ENCODE measurements at regions not wholly inside any gene's neighbourhood (a gene's known extent, or its start where the extent isn't known, plus 50 kb on each side); places are given as distances from the start of the nearest gene placed in this dataset.
"Not testable (repeated sequence)": the region's sequence is repeated elsewhere in the genome, so short reads cannot be mapped to it uniquely, and the experiment has no call there.

DNA sequence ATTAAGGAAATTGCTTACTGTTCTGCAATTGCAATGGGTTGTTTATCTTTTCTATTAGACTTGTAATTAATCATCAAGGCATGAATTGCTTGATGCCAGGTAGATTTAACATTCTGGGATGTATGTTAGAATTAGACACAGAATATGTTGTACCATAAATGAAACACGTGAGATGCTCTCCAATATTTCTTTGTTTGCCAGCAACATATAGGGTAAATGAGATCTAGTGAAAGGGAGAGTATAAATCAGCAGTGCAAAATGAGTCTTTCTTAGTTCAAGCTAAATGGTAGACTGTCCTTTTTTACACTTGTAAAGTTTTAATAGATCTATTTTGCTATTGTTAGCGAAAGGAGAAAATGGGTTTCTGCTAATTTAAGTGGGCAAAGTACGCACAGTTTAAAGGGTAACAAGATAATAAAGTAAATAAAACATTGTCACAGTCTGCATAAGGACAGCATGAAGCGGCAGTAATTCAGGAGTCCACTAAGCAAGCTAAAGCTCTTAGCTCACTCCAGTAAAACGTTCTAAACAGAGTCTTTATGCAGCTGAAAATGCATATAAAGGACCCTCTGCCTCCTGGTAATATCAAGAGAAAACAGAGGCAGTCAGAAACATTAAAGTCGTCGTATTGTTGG lies 1137.1 kb downstream of the OLFM4 start:
- no peak for DNase-seq

DNA sequence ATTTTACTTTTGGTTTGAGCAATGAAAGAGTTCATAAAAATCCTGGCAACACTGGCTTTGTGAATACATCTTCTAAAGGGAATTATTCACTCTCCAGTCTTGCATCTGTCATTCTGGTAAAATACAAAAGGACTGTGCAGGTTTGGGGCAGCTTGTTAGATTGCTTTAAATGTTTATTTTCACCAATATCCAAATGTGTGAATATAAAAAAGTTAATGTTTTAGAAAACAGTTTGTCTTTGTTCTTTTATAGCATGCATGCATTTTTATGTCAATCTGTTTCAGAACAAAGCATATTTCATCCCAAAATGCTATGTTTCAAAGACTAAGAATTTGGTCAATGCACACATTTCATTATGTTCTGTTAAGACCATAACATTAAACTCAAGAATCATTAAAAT lies 1145.4 kb downstream of the OLFM4 start:
- no peak for DNase-seq

DNA sequence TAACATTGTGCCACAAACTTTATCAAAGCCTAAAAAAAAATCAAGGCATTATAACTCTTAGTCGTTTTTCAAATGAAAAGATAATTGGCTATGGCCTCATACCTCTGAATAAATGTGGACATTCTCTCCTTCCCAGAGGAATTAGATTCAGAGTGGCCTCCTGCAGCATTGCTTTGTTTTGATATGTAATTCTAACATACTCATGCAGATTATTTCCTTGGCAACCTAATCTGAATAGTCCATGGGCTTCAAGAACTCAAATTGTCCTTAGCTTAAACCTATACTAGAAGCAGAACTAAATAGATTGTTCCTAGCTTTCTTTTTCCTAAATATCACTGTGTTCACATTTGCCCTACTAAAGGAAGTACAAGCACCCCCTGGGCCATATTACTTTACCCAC lies 1146.9 kb downstream of the OLFM4 start:
- no peak for DNase-seq

DNA sequence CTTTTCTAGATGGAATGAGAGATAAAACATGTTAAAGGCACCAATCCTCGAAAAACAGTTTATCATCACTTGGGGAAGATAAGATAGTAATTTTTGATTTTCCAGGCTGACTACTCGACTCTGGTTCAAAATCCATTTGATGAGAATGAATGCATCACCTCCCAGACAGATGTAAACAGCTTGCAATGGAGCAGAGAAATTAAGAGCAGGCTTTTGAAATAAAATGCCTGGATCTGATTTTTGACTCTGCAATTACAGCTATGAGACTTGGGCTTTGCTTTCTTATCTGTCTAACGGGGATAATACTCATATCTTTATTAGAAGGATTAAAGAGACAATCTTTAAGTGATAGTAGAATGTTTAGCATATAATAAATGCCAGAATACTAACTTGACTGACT lies 1148.9 kb downstream of the OLFM4 start:
- no peak for DNase-seq

DNA sequence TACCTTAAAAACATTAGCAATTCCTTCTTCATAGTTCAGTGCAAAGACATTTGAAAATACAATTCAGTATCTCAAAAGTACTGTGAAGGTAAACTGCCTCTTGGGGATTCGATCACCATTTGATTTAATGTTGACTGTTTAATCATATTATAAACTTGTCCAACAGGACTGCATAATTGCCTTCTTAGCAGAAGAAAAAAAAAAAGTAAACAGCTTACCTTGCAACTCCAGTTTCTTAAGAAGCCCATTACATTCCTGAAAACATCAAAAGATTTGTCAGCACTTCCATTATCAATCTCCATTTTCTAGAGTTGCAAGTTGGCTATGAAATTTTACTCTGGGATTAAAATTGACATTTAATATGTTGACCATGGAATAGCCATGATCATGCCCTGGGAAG lies 1154.6 kb downstream of the OLFM4 start:
- no peak for DNase-seq

DNA sequence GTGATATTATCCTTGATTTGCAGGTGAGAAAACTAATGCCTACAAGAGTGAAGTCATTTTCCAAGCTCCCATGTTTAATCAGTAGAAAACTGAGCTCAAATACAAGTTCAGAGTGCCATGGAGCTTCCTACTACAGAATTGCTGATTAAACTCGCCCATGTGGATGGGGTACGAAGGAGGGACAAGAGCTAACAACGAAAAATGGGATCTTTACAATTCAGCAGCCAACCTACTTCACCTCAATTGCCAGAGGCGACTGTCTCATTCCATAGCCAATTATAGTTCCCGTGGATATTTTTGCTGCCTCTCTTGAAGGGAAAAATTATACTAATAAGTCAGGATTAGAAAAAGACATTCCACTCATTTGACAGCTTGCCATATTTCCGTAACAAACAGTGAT lies 1155.1 kb downstream of the OLFM4 start:
- no peak for DNase-seq

DNA sequence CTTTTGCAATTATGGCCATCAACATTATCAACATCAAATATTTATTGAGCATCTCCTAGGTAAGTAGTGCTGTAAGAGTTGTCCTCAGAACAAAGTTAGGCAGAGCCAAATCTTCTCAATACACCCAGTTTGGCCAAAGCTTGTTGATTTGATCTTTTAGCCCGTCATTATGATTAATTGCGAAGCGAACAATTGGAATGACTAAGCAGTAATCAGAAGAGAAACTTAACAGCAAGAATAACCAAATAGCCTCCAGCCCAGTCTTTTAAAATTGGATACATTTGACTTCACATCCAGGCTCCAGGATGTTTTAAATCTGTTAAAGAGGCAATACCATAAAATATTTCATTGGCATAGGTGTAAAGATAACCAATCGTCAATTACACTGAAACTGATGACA lies 1156.0 kb downstream of the OLFM4 start:
- DNase-seq: no peak

DNA sequence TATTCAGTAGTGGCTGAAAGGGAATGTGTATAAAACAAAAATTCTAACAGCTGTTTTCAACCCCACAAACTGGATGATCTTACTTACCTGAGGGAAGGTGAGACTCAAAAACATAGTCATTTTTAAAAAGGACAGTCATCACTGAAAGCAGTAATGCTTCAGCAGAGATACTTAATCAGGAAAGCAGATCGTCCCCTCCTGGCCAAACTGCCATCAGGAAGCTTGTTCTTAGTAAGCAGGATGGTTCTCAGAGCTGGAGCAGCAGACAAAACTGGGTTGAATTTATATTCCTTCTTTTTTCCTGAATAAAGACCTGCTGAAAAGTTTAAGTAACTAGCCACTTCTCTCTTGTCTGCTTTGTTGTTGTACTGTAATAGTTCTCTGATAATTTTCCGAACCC lies 1156.5 kb downstream of the OLFM4 start:
- peak; percentile 5 for DNase-seq

DNA sequence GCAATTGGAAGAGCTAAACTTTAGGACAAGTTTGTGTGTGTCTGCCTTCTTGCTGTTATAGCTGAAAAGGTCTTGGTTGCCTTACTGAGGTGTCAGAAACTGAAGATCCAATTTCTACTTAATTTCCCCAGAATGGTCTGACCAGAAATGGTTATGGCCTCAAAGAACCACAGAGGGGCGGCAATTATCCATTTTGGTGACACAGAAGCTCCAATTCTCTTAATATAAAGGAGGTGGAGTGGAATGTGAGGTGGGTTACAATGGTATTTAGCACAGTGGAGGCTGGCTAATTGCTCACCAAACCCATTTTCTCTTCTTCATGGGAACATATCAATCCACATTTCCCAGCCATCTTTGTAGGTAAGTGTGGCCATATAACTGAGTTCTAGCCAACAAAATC lies 1157.2 kb downstream of the OLFM4 start:
- peak; percentile 76 for DNase-seq

DNA sequence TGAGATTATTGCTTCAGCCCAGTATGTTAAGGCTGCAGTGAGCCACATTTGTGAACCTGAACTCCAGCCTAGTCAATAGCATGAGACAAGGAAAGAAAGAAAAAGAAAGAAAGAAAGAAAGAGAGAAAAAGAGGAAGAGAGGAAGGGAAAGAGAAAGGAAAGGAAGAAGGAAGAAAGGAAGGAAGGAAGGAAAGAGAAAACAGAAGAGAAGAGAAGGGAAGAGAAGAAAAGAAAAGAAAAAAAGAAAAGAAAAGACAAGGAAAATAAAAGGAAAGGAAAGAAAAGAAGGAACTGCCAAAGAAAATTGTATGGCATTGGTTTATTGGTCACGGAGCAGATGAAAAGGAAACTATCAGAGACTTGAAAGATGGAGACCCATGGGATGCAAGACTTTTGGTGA lies 1158.8 kb downstream of the OLFM4 start:
- DNase-seq: no peak

DNA sequence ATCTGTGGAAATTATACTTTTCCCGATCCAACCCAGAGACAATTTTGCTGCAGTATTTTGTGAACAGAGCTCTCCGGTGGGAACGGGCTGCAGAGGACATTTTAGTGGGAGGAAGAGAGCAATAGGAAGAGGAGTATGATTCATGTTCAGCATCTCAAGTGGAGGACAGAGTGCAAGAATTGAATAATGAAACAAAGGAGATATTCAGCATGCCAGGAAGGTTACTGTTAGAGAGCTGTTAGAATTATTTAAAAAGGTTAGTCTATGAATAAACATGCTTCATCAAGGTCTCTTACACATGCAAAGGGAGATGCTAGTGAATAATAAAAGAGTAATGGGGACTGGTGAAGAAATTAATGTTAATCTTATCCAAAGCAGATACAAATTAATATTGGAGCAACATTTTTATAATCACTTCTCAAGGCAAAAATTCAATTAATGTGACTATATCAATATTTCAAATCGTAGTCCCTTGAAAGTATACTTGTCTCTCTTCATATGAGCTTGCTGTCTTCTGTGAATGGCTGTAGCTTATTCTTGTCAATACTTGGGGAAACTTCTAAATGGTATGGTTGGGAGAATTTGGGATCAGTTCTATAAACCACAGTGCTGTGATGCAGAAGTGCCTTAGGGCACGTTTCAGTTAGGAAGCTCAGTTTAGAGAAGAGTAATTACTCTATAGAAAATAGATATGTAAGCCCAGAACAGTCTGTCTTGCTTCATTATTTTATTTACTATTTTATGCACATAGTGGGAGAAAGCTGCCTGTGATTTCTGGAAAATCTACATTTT lies 1165.8 kb downstream of the OLFM4 start:
- no peak for DNase-seq

DNA sequence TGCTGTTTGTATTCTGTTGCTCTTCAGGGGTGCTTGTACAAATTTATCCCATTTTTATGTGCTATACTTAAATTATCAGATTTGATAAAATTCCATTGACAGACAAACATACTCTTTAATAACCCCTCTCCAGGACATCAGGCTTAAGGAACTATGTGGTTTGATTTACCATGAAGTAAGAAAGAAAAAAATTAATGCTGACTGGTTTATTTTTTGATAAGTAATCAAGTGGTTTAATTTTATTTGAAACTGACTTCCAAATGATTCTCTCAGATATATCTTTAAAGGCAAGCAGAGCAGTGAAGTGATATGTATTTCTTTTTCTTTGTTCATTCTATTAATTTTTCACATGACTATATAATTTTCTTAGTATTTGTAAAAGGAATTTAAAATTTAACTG lies 1168.1 kb downstream of the OLFM4 start:
- no peak for DNase-seq

DNA sequence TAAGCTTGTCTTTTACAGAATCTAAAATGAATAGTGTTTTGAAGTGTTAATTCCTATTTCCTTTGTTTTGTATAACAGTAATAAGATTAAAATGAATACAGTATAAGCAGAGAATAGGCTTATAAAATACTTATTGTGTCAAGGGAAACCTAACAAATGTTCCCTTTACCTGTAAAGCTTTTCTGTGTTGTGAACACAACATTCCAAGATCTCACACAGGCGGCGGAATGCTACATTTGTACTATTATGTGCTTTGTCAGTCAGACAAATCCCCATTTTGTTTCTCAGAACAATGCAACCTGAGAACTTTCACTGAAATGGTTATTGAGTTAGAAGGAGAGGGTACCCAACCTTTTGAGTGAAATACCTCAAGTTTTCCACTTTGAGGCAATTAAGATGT lies 1170.3 kb downstream of the OLFM4 start:
- no peak for DNase-seq

DNA sequence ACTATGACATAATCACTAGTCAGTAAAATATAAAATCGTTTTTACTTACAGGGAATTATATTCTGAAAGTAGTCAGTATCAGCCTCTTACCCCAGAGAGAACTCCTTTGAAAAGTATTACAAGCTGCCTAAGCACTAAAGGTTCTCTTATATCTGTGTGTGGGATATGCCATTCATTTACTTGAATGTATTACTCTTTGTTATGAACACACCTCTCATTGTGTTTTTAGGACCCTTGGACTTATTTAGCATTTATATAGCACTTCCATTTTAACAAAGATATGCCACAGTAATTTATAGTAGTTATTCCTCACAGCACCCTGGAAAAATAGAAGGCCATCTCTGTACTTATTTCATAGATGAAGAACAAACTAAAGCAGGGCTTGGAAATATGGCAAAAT lies 1178.0 kb downstream of the OLFM4 start:
- DNase-seq: no peak

DNA sequence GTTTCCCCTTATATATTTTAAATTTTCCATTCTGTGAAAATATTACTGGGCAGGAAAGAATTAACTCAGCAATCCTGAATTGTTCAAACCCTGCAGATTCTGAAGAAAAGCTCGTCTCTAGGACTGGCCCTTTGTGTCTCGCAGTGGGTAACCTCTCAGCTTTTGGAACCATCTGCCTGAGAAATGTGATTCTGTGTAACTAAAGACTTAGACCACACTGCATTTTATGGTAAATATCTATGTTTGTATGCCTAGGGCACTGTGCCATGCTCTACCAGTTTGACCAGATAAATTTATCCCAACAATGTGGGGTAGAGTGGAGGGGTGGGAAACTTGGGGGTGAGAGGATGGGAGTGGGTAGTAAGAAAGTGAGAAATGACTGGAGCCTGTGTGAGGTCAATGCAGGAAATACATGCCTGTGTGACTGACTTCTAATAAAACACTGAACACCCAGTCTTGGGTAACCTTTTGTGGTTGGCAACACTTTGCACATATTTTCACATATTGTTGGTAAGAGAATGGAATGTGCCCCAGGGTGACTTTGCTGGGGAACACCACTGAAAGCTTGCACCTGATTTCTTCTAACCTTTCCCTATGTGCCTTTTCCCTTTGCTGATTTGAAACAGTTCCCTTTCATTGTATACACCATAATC lies 1181.9 kb downstream of the OLFM4 start:
- no peak for DNase-seq

DNA sequence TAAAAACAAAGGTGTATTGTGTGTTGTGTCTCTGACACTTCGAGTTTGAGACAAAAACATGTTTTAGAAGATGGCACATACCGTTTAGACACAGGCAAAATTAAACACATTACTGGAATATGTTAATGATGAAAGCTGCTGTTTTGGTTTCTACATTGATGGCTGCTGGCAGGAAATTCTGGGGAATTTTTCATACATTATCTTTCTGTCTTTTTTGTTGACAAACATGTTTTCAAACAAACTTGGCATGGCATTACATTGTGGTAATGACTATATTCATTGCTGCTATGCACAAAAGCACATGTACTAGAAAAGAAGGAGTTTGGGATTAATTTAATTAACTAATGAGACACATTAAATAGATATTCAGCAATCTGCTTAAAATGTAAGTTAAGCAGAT lies 1187.6 kb downstream of the OLFM4 start:
- DNase-seq: no peak

DNA sequence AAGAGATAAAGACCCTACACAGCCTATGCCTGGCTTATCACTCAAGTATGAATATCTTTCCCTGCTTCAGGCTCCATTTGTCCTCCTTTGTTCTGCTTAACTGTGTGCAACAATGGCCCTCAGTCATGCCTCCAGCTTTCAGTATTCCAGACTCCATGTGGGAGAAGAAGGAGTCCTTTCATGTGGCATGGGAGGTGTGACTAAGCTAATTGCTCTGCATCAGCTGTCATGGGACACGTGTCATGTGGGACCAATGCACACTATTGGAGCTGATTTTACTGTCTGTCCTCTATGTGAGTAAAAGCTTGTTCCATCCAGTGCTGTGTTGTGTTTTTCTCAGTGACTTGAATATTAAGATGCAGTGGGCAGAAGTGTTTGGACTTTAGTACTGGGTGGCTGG lies 1198.3 kb downstream of the OLFM4 start:
- DNase-seq: peak; percentile 27

DNA sequence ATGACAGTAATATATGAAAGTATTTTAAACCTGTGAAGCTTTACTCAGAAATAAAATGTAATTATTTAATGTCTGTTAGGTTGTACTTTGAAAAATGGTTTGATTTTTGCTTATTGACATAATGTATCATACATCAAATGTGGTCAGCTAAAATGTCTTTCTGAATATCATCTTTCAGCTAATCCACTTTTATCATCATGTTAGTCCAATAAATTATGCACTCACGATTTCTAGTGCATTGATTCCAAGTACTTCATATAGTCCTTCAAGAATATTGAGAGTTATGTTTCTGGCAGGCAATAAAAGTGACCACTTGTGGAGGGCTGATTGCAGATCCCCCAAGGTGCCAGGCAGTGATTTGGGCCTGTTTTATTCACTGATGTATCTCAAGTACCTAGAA lies 1204.1 kb downstream of the OLFM4 start:
- DNase-seq: no peak

DNA sequence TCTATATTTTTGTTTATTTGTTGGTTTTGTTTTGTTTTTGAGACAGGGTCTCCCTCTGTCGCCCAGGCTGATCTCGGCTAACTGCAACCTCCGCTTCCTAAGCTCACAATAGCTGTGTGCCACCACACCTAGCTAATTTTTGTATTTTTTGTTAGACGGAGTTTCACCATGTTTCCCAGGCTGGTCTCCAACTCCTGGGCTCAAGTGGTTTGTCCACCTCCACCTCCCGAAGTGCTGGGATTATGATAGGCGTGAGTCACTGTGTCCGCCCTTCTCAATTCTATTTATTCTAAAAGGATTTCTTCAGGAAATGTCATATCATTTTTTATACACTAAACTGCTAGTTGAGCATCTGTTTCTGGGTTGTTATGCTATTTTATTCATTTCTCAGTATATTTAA lies 1206.0 kb downstream of the OLFM4 start:
- DNase-seq: peak; percentile 82

DNA sequence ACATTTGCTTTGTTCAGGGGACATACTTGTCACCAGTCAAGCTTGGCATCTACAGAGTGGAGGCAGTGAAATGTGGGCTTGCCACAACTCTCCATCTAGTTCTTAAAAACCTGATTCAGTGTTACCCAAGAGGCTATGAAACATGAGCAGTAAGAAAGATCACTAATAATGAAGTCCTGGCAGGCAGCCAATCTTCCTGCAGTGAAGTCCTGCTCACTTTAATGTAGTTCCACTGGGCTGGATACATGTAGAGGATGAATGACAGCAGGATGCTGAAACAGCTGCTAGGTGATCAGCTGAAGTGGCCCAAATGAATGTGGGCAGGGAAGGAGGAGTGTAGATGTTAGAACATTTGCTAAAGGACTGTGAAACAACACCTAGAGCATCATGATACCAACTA lies 1213.1 kb downstream of the OLFM4 start:
- peak; percentile 73 for DNase-seq

DNA sequence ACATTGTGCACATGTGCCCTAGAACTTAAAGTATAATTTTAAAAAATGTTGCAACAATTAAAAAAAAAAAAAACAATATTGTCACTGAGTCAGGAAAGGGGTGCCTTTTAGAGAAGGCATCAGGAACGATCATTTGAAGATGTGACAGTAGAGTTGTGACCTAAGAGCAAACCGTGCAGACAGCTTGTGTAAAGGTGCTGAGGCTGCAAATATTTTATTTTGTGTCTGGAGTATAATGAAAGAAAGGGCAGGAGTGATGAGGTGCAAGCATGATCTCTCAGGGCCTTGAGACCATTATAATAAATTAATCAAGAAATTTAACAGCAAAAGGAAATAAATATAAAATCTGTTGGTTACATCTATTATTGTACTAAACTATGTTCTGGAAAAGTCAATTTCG lies 1219.7 kb downstream of the OLFM4 start:
- no peak for DNase-seq

DNA sequence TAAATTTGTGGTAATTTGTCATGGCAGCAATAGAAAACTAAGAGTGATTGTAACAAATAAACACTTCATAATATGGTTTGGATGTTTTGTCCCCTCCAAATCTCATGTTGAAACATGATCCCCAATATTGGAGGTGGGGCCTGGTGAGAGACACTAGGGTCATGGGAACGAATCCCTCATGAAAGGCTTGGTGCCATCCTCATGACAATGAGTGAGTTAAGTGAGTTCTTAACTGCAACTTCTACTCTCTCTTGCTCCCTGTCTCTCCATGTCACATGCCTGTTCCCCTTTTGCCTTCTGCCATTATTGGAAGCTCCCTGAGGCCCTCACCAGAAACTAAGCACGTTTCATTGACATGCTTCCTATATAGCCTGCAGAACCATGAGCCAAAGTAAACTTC lies 1233.2 kb downstream of the OLFM4 start:
- no peak for DNase-seq

DNA sequence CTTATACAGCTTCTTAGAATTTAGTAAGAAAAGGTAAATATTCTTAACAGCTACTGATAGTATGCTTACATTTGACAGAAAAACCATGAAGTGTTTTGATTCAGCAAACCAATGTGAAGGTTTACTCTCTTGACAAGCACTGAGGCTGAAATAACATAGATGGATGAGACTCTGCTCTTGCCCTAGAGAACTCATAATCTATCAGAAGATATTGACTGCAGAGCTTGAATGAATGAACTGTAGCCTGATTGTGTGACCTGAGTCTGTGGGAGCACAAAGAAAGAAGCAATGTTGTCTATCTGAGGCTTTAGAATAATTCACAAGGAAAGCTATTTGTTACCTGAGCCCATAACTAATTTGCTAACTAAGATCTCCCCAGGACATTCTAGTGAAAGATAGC lies 1235.3 kb downstream of the OLFM4 start:
- no peak for DNase-seq

DNA sequence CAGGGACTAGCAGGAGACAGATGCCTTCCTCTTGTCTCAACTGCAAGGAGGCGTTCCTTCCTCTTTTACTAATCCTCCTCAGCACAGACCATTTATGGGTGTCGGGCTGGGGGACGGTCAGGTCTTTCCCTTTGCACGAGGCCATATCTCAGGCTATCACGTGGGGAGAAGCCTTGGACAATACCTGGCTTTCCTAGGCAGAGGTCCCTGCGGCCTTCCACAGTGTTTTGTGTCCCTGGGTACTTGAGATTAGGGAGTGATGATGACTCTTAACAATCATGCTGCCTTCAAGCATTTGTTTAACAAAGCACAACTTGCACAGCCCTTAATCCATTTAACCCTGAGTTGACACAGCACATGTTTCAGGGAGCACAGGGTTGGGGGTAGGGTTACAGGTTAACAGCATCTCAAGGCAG lies 1238.6 kb downstream of the OLFM4 start:
- DNase-seq: not testable (repeated sequence)

All from DMS53 (cell line).